CD4-positive, alpha-beta T cell treated with Interleukin-15 for 1 hour (primary cell): ENCODE measurements at regions not wholly inside any gene's neighbourhood (a gene's known extent, or its start where the extent isn't known, plus 50 kb on each side); places are given as distances from the start of the nearest gene placed in this dataset.

Source experiments
- DNase-seq: peaks from one replicate; pipeline ENCODE4 v3.0.0-alpha.2; 2020

- no peak for DNase-seq
Observed at GRCh38 chr14:61106271-61106958, 125.4 kb downstream of the SLC38A6 start.

GRCh38 chr14:61104358-61104757 is 123.3 kb downstream of the SLC38A6 start:
- no peak for DNase-seq

GRCh38 chr14:61103541-61104339 is 122.7 kb downstream of the SLC38A6 start:
- peak; percentile 75 for DNase-seq

- DNase-seq, result no peak
Observed at GRCh38 chr14:61102549-61103466, 121.8 kb downstream of the SLC38A6 start.
